ENCODE measurements at regions not wholly inside any gene's neighbourhood (a gene's known extent, or its start where the extent isn't known, plus 50 kb on each side); places are given as distances from the start of the nearest gene placed in this dataset.
A peak's percentile ranks its signal among the peaks of the same experiment; 100 is the strongest.
"Not testable (repeated sequence)": the region's sequence is repeated elsewhere in the genome, so short reads cannot be mapped to it uniquely, and the experiment has no call there.

DNA sequence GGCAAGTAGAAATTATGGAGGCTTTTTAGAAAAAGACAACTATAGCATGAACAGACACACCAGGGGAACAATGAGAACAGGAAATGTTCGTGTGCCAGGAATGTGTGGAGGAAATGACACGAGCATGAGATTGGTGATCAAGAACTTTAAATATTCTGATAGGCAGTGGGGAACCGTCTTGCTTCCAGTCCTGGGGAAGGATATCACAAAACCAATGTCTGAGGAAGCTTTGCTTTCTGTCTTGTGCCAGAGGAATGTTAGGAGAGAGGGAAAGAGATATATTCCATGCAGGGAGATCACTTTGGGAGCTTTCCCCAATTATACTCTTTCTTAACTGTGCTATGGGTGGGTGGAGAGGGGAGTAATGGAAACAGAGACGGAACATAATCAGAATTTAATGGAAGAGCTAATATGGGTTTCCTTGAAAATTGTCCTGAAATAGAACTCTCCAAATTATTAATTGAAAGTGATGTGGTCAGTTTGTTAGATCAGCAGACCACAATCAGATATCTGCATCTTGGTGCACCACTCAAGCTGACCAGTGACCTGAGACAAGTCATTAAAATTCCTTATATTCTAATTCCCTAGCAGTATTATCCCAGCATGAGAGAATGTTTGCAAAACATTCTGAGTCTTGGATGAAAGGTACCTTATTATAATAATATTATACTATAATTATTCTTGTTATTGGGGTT, 178.2 kb downstream of the SOX4 start:
- peak; percentile 83 for DNase-seq (ENCODE audit: low read depth, low spot score)

DNA sequence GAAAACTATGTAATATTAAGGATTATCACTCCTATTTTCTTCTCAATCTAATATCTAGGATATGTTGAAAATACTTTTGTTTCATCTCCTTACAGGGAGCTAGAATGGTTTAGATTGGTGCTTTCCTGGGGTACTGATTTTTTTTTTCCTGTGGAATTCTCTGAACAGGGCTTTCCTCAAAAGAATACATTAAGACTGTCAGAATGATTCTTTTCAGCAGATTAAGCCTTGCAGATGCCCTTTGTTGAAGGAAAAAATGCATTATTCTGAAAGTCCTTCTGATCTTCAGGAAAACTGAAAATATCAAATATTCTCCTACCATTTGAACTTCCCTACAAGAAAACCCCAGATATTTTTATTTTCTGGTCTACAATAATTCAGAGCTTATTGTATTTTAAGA, 178.9 kb downstream of the SOX4 start:
- no peak for DNase-seq (ENCODE audit: low read depth, low spot score)

DNA sequence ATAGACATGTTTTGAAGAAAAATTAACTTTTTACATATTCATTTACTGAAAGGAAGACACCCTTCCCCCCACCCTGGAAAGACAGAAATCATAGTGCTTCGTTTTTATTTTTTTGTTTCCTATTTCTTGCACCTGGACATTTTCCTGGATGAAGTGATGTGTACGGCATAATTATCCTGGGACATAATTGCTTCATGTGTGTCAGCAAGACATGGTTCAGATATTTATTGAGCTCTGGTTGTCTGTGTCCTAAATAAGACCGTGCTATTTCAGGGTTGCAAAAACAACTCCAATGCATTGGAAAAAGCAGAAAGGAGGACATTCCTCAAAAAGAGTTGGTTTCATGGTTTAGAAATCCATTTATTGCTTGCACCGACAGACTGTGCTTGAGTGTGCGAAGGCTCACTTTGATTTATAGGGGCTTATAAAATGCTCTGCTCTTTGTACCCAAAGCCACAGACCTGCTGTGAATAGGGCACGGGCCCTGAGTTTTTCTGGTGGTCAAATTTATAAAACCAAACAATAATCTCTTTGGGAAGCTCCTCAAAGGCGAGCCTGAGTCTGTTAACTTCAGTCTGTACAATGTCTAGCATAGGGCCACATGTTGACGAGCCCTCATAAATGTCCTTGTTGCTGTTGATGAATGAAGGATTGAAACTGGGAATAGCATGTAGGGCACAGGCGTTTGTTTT, 179.5 kb downstream of the SOX4 start:
- no peak for DNase-seq (ENCODE audit: low read depth, low spot score)

DNA sequence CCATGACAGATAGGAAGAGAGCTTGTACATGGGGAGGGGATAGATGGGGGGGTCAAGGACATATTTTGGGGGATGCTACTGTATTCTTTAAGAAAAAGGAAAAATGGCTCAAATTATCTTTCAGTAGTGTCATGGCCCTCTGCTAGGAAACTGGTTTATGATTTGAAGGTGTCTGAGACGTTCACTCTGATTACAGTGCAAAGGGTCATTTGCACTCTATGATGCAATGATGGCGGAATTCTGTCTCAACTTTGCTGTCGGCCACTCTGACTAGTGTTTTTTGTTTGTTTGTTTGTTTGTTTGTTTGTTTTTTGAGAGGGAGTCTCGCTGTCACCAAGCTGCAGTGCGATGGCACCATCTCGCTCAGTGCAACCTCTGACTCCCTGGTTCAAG, 180.0 kb downstream of the SOX4 start:
- no peak for DNase-seq (ENCODE audit: low read depth, low spot score)

DNA sequence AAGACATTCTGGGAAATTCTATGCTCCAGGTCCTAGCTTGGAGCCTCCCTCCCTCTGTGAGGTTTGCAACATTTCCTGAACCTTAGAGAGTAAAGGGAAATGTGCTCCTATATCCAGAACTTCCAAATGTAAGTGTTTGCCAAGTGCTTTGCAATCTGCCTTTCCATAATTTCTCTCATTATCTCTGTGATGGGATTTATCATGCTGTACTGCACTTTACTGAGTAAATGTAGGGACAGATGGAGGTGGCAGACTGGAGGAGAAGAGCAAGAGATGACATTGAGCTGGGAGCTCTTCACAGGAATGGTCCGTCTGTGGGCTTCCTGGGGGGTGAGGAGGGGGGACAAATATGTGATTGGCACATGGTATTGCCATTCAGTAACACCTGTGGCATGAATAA, 184.3 kb downstream of the SOX4 start:
- no peak for DNase-seq (ENCODE audit: low read depth, low spot score)

- no peak for DNase-seq (ENCODE audit: low read depth, low spot score)
Measured at GRCh38 chr6:21780141-21780540, 186.6 kb downstream of the SOX4 start.

DNA sequence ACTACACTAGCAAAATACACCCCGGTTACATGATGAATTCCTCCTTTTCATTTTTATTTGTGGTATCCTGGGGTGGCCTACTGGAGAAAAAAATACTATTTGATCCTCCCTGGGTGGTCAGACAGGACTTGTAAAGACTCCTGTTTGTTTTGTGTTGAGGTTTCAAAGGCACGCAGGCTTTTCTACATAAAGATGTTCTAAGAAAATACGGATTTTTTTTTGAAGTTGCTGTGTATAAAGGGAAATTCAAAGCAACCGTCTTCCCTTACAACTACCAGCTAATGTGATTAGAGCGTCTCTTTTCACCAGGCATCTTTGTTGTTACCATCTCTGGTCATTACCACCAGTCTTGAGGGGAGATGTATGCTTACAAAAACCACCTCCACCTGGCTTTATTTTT, 187.1 kb downstream of the SOX4 start:
- DNase-seq (ENCODE audit: low read depth, low spot score) = no peak

- DNase-seq (ENCODE audit: low read depth, low spot score) = no peak
Measured at GRCh38 chr6:21781128-21781527, 187.6 kb downstream of the SOX4 start.

DNA sequence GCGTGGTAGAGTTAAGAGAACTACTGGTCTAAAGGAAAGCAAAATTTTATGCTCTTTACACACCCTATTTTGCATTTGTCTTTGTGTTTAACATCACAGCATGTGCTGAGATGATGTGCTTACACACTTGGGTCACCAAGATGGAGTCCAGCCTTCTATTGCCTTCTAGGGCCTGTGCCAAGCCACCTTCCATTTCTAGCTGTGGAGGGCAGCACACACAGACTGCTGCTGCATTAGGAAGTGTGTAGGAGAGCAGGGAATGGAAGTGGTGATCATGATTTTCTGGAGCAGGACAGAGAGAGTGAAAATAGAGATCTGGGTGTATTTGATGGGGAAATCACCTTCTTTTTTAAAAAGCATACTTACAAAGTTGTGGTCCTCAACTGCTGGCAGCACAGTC, 191.6 kb downstream of the SOX4 start:
- no peak for DNase-seq (ENCODE audit: low read depth, low spot score)

DNA sequence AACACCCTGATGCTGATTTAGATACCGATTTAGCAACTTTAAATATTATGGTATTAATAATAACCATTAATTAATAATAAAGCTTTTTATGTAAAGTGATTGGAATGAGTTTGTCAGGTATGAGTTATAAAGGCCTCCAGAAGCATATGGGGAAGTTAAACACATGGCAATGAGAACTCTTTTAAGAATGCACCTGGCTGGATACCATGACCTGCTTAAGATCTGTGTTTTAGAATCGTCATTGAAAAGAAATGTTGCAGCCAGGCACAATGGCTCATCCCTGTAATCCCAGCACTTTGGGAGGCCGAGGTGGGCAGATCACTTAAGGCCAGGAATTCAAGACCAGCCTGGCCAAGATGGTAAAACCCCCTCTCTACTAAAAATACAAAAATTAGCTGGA, 197.5 kb downstream of the SOX4 start:
- no peak for DNase-seq (ENCODE audit: low read depth, low spot score)

DNA sequence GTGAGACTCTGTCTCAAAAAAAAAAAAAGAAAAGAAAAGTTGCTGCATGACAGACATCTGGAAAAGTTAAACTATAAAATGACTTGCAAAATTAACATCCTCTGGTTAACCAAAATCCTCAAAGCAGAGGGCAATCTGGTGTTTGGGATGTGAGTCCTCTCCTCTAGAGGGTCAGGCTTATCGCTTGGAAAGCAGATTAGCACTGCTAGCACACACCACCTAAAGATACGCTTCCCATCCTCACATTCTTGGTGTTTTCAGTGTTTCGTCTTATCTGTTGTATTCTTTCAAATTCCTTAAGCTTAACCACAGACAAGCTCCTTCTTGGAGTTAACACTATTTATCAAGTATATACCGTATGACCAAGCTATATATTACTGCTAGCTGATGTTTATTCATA, 198.0 kb downstream of the SOX4 start:
- no peak for DNase-seq (ENCODE audit: low read depth, low spot score)

- no peak for DNase-seq (ENCODE audit: low read depth, low spot score)
Measured at GRCh38 chr6:21792177-21792576, 198.6 kb downstream of the SOX4 start.

GRCh38 chr6:21796979-21797378, 203.4 kb downstream of the SOX4 start:
- not testable (repeated sequence) for DNase-seq (ENCODE audit: low read depth, low spot score)

DNA sequence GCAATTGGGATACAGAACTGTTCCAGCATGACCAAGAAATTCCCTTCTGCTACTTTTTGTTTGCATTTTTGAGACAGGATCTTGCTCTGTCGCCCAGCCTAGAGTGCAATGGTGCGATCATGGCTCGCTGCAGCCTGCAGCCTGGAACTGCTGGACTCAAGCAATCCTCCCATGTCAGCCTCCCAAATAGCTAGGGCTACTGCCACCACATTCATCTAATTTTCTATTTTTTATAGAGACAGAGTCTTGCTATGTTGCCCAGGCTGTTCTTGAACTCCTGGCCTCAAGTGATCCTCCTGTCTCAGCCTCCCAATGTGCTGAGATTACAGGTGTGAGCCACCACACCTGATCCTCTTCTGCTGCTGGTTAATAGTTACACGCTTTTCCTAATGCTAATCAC, 204.9 kb downstream of the SOX4 start:
- no peak for DNase-seq (ENCODE audit: low read depth, low spot score)

GRCh38 chr6:21800330-21800729, 206.8 kb downstream of the SOX4 start:
- DNase-seq (ENCODE audit: low read depth, low spot score) = no peak

- DNase-seq (ENCODE audit: low read depth, low spot score) = no peak
Measured at GRCh38 chr6:21800948-21801438, 207.4 kb downstream of the SOX4 start.

DNA sequence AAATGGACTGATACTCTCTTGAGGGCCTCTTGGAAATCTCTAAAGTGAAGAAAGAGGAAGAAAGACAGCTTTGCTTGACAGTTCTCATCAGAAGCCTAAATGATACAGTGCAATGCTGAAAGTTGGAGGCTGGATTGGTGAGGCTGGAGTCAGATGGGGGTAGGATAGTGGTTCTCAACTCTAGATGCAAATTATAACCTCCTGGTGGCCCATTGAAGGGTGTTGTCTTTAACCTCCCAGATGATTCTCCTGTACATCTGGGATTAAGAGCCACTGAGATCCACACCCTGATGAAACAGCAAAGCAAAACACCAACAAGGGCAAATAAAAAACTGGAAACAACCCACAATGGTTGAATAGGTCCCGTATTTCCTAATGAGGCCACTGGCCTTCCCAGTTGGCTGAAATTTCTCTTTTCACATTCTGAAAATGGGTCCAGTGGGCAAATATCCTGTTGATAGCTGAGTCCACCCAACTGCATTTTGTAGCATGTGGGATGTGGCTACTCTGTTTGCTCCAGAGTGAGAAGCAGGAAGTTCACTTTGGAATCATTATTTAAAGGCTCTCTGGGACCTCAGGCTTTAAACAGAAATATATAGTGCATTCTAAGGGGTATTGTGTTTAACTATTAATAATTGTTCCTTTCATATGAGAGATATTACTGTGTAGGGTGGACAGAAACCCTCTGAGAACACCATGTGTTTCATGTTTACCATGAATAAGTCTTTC, 208.1 kb downstream of the SOX4 start:
- no peak for DNase-seq (ENCODE audit: low read depth, low spot score)

- no peak for DNase-seq (ENCODE audit: low read depth, low spot score)
Measured at GRCh38 chr6:21802175-21802822, 208.7 kb downstream of the SOX4 start.

GRCh38 chr6:21804941-21805610, 211.5 kb downstream of the SOX4 start:
- DNase-seq (ENCODE audit: low read depth, low spot score) = no peak

- no peak for DNase-seq (ENCODE audit: low read depth, low spot score)
Measured at GRCh38 chr6:21807299-21808044, 213.9 kb downstream of the SOX4 start.

DNA sequence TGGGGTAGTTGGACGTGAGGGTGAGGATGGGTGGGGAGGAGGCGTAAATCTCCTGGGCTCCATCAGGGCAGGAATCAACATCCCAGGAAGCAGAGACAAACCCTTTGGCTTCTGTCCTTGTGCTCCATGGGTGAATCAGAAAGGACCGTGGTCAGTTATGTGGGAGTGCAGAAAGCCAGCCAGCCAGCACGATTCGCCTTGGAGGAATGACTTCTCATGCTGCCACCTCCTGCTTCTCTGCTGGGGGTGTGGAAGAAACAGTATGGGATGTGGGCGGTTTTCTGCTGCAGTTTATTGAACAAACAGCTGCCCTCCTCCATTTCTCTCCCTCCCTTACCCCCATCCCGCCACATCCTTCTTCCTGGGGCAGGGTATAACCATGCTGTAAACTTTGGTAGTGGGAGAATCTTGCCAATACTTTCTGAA, 214.5 kb downstream of the SOX4 start:
- no peak for DNase-seq (ENCODE audit: low read depth, low spot score)

All from pulmonary artery endothelial cell (primary cell).